GM18907 (cell line): ENCODE measurements at regions not wholly inside any gene's neighbourhood (a gene's known extent, or its start where the extent isn't known, plus 50 kb on each side); places are given as distances from the start of the nearest gene placed in this dataset.
"Not testable (repeated sequence)": the region's sequence is repeated elsewhere in the genome, so short reads cannot be mapped to it uniquely, and the experiment has no call there.

Experiments
- ATAC-seq: cut with Tn5 transposase; IDR thresholded peaks from one replicate; pipeline ENCODE4 v1.9.1; 2021; ENCODE audit warnings: mild to moderate bottlenecking, moderate library complexity; ENCODE audit not compliant: unreplicated experiment

DNA sequence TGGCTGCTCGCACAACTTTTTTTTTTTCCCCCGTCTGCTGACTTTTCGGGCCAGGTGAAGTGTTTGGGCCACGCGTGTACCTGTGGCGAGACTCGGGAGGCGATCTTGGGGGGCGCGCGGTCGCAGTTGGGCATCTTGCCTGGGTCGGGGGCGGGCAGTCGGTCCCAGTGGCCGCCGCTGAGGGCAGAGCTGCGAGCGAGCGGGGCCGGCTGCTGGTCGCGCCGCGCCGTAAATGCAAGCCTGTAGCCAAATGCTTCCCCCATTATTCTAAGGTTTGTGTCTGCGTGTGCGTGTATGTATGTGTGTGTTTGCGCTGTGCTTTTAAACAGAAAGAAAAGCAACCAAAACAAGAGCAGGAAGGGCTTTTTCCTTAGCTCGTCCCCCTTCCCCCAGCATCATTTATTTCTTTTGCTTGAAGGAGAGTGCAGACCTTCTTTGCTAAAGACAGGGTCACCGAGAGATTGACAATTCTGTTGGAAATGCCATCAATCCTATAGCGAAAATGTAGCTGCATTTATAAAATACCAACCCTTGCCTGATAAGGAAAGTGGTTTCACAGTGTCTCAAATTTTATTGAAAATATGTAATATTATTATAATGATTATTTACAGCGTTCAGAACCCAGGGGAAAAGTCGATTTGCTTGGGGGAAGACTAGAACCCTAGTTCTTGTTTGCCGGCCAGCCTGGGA lies 143.2 kb upstream of the ZNF536 start:
- ATAC-seq: no peak

DNA sequence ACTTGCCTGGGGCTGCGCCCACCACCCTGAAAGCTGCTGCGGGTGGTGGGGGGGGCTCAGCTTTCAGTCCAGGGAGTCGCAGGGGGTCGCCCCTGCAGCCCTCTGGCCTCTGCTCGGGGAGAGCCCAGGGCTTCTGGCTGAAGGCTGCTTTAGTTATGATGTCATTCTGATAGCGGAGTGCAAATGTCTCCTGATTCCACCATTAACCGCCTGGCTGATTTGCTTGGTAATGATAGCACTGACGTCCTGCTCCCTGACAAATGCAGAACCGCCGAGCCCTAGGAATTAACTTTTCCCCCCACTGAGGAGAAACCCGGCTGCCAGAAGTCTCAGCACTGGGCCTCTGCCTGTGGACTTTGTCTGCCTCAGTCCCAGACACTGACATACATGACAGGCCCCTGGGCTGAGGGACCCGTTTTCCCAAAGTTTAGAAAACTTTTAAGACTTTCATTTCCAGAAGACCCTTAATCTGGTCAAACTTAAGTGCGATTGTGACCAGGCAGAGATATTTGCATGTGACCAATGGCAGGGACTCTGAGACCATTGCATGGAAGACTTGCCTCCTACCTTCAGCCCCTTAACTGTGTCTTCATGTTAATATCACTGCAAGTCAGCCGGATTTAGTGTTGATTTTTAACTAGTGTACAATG lies 142.5 kb upstream of the ZNF536 start:
- ATAC-seq: no peak

DNA sequence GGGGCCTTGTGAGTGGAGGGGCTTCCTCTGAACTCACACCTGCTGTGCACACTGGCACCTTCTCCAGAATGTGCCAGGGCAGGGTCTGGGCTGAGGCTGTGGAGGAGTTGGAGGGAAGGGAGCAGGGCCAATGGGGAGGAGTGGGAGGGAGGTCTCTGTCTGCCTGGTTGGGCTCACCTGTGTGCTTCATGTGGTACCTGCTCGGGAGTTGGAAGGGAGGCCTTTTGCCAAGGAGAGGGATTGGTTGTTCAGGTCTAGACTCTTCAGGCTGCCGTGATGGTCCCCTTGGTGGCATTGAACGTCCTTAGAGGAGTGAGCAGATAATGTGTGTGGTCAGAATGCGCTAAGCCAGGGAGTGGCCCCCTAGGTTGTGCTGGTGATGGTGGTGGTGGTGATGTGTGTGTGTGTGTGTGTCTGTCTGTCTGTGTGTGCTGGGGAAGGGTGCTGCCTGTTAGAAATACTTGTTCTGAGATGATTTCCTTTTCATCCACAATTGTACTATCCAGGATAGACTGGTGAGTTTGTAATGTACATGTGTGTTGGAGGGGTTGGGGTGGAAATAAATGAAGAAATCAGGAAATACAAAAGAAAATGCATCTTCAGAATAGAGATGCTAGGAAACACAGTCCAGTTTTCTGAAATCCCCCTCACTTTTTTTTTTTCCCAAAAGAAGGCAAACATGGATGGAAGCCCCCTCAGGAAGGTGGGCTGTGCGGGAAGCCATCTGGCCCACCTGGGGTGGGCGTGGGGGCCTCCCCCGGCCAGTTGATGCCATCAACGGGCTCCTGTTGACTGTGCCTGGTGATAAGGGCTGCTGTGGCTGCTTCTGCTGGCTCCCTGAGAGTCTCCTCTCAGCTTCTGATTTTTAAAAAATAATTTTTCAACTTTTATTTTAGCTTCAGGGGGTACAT lies 140.5 kb upstream of the ZNF536 start:
- ATAC-seq: no peak

DNA sequence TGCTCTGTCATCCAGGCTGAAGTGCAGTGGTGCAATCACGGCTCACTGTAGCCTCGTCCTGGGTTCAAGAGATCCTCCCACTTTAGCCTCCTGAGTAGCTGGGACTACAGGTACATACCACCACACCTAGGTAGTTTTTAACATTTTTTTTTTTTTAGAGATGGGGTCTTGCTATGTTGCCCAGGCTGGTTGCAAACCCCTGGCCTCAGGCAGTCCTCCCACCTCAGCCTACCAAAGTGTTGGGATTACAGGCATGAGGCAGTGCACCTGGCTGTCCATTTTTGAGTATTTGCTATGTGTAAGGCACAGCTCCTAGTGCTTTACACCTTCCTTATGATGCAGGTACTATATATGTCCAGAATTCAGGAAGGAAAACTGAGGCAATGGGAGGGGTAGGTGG lies 138.8 kb upstream of the ZNF536 start:
- ATAC-seq: no peak

DNA sequence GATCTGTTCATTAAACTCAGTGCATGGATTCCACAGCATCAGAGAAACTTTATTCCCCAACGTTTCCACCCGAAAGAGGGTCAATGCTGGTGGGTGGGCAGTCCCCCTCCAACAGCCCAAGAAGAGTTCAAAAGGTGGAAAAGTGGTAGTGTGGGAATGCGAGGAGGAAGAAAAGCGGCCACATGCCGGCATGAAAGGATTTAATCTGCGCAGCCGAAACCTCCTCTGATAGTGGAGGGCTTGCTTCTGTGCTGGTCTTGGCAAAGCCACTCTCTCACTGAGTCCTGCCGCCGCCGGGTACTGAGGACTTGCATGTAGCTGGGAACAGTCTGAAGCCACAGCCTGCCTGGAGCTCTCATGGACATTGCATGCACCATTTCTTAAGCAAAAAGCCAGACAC lies 136.2 kb upstream of the ZNF536 start:
- no peak for ATAC-seq

DNA sequence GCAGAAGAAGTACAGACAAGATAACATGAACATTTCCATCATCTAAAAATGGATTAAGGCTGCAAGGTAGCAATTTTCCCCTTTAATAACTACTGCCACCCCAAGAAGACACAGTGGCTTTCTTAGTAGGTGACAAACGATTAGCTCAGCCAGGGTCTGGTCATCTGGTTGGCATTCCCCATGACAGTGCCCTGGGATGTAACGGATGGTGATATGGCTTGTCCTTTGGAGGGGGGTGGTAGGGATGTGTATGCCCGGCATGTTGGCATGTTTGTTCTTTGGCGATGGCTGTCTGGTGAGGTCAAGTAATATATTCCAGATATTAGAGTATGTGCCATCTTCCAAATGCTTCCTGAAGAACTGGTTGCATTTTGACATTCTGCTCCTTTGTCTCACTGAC lies 135.6 kb upstream of the ZNF536 start:
- no peak for ATAC-seq

DNA sequence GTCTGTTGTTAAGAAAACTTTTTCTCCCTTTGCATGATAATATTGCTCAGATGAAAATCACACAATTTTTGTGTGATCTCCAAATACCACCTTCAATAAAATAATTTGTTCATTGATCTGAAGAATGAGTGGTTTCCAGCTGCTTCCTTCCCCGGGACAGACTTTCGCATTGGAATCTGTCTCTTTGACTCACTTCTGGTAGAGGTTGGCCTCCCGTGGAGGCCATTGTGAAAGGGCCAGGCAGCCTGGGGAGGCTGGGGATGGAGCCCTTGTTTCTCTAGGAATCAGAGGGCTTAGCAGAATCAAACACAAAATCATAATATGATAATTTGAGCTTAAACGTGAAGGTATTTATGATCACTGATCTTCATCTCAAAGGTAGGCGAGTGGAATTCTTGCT lies 135.0 kb upstream of the ZNF536 start:
- no peak for ATAC-seq

DNA sequence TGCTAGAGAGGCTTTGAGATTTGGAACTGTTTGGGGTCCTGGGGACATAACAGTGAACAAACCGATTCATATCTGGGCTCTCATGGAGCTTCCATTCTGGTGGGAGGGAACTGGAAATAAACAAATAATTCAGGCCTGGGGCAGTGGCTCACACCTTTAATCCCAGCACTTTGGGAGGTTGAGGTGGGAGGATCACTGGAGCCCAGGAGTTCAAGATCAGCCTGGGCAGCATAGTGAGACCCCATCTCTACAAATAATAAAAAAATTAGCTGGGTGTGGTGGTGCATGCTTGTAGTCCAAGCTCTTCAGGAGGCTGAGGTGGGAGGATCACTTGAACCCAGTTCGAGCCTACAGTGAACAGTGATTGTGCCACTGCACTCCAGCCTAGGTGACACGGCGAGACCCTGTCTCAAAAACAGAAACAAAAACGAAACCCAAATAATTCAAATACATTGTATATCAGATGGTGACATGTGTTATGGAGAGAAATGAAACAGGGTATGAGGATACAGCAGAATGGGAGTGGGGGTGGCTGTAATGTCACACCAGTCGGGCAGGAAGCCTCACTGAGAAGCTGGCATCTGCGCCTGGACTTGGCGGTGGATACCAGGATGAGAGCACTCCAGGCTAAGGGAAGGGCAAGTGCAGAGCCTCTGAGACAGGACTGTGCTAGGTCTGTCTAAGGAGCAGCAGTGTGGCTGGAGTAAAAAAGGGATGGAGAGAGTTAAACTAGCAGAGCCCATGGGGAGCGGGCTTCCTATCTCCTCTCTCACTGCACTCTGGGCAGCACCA lies 131.1 kb upstream of the ZNF536 start:
- no peak for ATAC-seq

DNA sequence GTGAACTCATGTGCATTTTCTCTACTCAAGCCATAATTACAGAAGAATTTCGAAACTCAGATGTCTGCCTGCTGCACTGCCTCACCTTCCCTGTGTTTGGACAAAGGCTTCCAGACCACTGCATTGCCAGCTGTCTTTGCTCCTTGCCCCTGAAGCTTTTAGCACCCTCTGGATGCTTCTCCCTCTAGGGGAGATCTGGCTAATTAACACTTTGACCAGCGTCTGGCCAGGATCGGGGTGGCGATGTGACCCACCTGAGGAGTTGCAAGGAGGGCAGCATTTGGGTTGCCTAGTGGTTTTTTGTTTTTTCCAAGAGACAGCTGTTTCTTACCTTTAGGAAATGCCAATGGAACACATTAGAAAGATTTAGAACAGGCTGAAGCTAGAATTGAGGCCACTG lies 127.7 kb upstream of the ZNF536 start:
- ATAC-seq: no peak

DNA sequence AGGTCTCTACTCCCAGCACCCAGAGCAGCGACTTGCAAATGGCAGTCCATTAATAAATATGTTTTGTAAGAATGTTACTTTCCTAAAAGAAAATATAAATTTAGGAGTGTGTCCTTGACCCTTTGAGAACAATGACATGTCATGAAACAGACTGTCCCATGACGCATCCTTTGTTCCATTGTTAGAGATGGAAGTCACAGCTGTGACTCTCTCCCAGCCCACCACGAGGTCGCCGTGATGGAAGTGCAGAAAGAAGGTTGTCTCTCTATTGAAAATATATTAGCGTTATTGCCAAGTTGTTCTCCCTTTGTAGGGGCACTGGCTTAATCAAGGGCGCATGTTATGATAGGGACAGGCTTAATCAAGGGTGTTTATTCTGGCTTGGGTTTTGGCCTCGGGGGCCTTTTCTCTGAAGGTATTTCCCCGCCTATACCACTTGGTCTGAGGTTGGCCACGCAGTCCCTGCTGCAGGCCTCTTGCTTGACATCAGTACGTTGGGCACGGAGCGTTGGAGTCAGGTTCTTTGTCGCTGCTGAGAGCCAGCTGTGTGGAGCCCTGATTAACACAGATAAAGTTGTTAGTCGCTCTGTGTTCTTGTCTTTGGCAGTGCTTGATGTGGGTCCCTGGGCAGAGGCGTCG lies 126.7 kb upstream of the ZNF536 start:
- no peak for ATAC-seq

DNA sequence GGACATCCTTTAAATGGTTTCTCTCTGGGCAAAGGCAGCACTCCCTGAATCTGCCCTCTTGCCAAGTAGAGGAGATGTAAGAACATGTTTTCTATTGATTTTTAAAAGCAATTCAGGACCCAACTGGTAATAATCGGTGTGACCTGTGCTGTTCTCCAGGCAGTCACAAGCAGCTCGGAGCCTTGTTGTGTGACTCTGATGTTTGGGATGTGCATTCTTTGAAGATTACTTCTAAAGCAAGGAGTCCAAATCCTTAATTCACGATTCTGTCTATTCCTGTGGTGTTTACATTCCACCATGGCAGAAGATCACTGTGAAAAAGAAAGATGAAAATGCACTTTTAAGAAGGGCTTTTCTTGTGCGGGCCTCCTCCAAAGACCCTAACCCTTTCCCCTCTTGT lies 122.3 kb upstream of the ZNF536 start:
- no peak for ATAC-seq

DNA sequence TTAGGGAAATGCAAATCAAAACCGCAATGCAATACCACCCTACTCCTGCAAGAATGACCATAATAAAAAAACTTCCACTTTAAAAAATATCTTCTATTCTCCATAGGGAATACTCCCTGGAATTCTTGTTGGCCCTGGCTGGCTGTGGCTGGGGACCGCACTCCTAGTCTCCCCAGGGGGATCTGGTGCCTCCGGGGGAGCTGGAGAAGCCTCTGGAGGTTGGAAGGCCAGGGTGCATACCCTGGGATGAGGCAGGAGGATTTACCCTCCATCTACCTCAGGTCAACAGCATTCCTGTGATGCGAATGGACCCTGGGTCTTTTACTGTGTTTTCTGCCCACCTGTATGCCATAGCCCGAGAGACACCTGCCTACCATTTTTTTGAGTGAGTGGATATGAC lies 120.0 kb upstream of the ZNF536 start:
- ATAC-seq: no peak

DNA sequence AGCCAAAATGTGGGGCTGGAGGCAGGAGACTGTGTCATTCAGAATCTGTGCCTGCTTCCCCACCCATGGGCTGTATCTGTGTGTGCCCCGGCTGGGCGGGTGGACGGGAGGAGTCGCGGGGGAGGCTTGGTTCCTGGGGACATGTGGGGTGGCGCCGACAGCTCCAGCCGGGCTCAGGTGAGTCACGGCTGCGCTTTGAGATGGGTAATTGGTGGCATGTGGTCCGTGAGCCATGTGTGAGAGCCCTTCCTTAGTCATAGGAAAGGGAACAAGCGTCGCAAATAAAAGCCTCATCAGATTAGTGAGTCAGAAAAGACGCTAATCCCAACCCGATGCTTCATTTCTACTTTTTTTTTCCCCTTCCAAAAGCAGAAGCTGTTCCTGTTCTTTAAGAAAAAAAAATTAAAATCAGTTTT lies 118.6 kb upstream of the ZNF536 start:
- no peak for ATAC-seq

DNA sequence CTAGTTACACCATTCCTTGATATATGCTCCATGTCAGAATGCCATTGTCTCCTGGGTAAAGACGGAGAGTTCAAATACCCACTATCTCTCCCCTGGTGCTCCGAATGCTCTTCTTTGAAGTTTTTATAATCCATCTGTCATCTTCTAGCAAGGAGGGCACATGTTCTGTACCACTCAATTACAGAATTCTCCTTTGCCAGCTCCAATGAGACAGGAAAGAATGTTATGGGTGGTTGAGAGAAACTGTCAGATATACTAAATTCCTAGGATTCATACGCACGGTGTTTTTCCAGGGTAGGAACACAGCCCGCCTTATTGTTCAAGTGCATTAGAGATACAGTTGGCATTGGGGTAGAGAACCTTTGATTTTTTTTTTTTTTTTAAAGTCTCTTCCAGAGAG lies 118.0 kb upstream of the ZNF536 start:
- no peak for ATAC-seq

DNA sequence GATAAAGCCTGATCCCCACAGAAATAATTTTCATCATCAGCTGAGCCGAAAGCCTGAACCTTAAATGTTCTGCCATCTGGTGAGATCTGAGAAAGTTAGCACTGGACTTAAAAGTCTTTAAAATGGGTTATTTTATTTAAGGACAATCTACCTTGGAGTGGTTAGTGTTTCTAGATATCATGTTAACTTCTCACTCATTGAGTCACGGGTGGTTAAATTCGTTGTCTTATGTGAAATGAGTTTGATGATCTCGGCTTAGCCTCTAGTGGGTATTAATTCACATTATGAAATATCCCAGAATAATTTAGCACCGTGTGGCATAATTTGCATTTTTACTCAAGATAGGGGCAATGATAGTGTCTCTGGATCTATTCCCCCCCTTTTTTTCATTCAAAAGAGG lies 117.4 kb upstream of the ZNF536 start:
- ATAC-seq: no peak

DNA sequence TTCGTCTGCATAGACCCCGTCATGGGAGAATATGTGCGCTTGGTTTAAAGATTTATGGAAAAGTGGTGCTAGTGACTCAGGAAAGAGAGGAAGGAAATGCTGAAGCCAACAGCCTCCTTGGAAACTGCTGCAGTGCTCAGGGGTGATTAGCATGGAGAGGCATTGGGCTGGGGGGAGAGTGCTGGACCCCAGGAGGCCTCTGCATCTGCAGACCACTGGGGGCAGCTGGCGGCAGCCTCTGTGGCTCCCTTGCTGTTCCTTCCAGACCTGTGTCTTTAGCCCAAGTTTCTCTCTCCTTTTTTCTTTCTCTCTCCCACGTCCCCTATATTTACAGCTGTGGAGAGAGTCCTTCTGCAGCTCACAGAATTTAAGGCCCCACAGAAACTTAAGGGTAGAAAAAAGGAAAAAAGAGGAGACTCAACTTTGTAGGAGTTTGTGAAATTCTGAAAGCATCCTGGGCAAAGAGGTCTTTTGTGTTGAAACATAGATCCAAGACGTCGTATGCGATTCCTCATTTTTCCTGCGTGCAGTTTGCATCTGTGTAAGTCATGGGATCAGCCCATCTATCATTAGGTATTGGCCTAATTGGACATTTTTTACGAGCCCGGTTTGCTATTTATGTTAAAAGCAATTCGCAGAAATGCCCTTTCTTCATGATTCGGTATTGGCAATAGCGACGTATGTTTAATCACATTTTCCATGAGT lies 116.2 kb upstream of the ZNF536 start:
- no peak for ATAC-seq

DNA sequence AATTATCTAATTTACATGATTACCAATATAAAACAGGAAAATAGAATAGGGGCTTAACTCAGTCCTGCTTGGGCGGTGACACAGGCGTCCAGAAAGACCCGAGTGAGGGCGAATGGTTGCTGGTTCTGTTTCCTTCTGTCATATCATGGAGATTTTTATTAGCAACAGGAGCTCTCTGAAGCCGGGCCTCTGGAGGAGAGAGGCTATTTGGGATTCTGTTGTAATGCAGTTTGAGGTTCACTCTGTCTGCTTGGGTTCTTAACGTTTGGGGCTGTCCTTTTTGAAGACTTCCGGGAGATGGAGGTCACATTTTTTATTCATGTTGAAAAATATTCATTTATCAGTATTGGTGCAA lies 115.7 kb upstream of the ZNF536 start:
- no peak for ATAC-seq

DNA sequence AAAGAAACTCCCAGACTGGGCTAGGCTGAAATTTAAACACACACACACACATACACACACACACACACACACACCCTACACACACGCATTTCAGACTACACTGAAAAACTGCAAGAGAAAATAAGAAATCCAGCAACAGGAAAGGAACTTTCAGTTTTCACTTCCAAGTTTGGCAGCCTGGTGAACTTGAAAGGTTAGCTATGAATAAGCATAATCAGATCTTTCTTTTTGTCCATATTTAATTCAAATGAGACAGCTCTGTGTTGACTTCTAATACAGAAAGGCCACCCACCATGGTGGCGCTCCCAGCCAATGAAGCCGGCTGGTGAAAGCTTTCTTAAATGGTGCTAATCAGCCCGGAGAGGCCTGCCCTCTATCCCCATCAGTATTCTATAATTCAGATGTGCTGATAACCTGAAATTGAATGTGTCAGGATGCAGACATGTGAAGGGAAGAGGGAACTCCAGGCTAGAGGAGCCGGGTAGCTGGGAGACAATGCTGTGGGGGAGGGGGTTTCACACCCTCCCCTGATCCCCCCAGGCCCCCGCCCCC lies 108.3 kb upstream of the ZNF536 start:
- ATAC-seq: no peak

DNA sequence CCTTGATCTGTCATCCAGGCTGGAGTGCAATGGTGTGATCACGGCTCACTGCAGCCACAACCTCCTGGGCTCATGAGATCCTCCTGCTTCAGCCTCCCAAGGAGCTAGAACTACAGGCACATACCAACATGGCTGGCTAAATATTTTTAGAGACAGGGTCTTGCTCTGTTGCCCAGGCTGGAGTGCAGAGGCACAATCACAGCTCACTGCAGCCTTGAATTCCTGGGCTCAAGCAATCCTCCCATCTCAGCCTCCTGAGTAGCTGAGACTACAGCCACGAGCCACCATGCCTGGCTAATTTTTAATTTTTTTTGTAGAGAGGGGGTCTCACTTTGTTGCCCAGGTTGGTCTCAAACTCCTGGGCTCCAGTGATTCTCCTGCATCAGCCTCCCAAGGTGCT lies 106.3 kb upstream of the ZNF536 start:
- not testable (repeated sequence) for ATAC-seq

DNA sequence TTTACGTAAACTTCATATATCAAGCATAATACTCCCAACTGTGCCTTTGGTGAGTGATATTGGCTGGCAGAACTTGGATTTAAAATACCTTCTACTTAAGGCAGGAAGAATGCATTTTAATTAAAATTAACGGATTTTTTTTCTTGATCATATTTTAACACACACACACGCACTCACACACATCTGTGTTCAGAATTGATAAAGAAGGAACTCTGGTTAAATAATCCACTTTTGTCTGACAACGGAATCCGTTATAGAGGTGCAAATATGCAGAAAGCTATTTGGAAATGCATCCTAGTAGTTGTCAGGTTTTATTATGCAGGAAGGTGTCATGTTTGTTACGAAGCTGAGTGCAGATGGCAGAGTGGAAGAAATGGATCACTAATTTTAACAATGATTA lies 105.5 kb upstream of the ZNF536 start:
- ATAC-seq: no peak
